ENCODE measurements at regions not wholly inside any gene's neighbourhood (a gene's known extent, or its start where the extent isn't known, plus 50 kb on each side); places are given as distances from the start of the nearest gene placed in this dataset.

- TF ChIP-seq, protein P1, sequence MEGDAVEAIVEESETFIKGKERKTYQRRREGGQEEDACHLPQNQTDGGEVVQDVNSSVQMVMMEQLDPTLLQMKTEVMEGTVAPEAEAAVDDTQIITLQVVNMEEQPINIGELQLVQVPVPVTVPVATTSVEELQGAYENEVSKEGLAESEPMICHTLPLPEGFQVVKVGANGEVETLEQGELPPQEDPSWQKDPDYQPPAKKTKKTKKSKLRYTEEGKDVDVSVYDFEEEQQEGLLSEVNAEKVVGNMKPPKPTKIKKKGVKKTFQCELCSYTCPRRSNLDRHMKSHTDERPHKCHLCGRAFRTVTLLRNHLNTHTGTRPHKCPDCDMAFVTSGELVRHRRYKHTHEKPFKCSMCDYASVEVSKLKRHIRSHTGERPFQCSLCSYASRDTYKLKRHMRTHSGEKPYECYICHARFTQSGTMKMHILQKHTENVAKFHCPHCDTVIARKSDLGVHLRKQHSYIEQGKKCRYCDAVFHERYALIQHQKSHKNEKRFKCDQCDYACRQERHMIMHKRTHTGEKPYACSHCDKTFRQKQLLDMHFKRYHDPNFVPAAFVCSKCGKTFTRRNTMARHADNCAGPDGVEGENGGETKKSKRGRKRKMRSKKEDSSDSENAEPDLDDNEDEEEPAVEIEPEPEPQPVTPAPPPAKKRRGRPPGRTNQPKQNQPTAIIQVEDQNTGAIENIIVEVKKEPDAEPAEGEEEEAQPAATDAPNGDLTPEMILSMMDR (IDR thresholded peaks at IDR 0.05) = no peak
Measured at GRCh38 chr12:107304588-107305532, 211.5 kb upstream of the CRY1 start.

GRCh38 chr12:107306141-107306659 lies 212.9 kb upstream of the CRY1 start:
- TF ChIP-seq, protein P1 (IDR thresholded peaks at IDR 0.05) = no peak

DNA sequence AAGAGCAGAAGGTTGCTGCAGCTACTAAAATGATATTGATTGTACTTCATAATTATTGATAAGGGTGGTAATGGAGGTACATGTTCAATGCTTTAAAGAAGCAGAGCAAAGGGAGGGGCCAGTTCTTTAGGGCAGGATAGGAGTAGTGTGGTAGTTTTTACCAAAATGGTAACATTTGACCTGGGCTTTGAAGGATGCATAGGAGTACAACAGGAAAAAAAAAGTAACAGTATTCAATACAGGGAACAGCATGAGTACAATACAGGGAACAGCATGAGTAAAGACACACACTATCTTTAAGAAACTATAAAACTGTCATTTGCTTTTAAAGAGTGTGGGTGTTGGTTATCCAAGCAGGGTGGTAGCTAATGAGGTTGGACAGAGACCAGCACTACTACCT lies 215.0 kb upstream of the CRY1 start:
- TF ChIP-seq, protein P1 (IDR thresholded peaks at IDR 0.05) = no peak

DNA sequence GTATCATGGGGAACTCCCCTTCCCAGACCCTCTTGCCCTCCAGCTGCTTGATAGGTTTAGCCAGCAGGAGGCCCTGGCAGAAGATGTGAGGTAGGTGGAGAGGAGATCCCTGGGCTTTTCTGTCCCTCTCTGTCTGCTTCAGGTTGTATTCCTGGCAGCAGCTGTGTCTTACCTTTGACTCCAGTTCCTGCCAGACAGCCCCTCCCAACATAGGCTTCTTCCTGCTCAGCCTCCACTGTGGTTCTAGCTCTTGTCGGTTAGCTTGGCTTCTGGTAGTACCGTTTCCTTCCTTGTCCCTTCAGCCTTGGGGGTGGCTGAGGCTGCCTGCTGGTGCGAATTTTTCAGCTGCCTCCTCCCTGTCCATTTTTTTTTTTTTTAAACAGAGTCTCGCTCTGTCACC lies 215.7 kb upstream of the CRY1 start:
- TF ChIP-seq, protein P1 (IDR thresholded peaks at IDR 0.05) = no peak

- TF ChIP-seq, protein P1 (IDR thresholded peaks at IDR 0.05) = no peak
Measured at GRCh38 chr12:107310621-107311020, 217.3 kb upstream of the CRY1 start.

DNA sequence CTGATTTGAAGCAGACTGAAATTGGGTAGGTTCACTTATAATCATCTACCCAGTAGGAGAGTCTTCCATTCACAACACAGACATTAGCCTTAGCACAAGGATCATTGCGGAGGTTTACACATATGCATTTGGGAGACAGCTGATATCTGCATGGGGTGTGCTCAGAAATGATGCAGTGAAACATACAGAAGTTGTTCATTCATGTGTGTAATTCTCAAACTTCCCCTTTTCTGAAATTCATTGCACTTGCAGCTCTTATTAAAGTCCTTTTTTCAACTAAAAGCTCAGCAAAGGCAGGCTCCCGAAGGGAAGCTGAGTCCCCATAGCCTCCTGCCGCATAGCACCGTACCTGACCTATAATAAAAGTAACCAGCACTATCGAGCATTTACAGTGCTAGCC lies 218.3 kb upstream of the CRY1 start:
- TF ChIP-seq, protein P1 (IDR thresholded peaks at IDR 0.05) = no peak

GRCh38 chr12:107317751-107318555 lies 224.6 kb upstream of the CRY1 start:
- TF ChIP-seq, protein P1 (IDR thresholded peaks at IDR 0.05) = no peak

Measured in LNCAP (cell line).